IMR-90 (cell line): ENCODE measurements at regions not wholly inside any gene's neighbourhood (a gene's known extent, or its start where the extent isn't known, plus 50 kb on each side); places are given as distances from the start of the nearest gene placed in this dataset.

Experiments used
- CHD1 ChIP-seq: IDR thresholded peaks from 2 replicates; pipeline ENCODE4 v1.6.1; 2012; ENCODE audit warnings: low read depth, low read length, improper control_type of control experiment
- CTCF ChIP-seq: conservative IDR thresholded peaks from 2 replicates; pipeline ENCODE4 v1.5.1; 2012; ENCODE audit warnings: mild to moderate bottlenecking, low read depth, low read length, improper control_type of control experiment
- ELK1 ChIP-seq: fragments of 150-350 bp; IDR thresholded peaks from 2 replicates; pipeline ENCODE4 v1.6.1; 2016; ENCODE audit warnings: low read depth, mild to moderate bottlenecking, low read length, moderate library complexity, borderline replicate concordance
- MAFK ChIP-seq: IDR thresholded peaks from 2 replicates; pipeline ENCODE4 v1.6.1; 2012; ENCODE audit warnings: low read depth, low read length, improper control_type of control experiment
- RFX5 ChIP-seq: IDR thresholded peaks from 2 replicates; pipeline ENCODE4 v1.8.0; 2012; ENCODE audit warnings: low read depth, mild to moderate bottlenecking, low read length, moderate library complexity
- SMC3 ChIP-seq: fragments of 150-350 bp; IDR thresholded peaks from 2 replicates; pipeline ENCODE4 v1.6.1; 2016; ENCODE audit warnings: low read depth, mild to moderate bottlenecking, antibody characterized with exemption, low read length, moderate library complexity
- USF2 ChIP-seq: fragments of 150-350 bp; IDR thresholded peaks from 2 replicates; pipeline ENCODE4 v1.6.1; 2017; ENCODE audit warnings: mild to moderate bottlenecking, antibody characterized with exemption, low read length, low read depth

- TF ChIP-seq CTCF (no peak), MAFK (no peak), CHD1 (no peak), SMC3 (no peak), ELK1 (no peak), USF2 (no peak), RFX5 (no peak)
These were observed 80.8 kb downstream of the LLPH start for GRCh38 chr12:66049538-66050282.
